ENCODE measurements at regions not wholly inside any gene's neighbourhood (a gene's known extent, or its start where the extent isn't known, plus 50 kb on each side); places are given as distances from the start of the nearest gene placed in this dataset.

GRCh38 chr5:51646482-51646881, 263.2 kb downstream of the ISL1 start:
- Histone ChIP-seq H3K27me3 (ENCODE audit: insufficient read depth) (no peaks in the 10 kb centered on the region), H3K4me2 (no peak overlapping the region), H3K4me3 (ENCODE audit: low read depth in 2 of 2, low read length in 1 of 2) (no peak overlapping the region), H3K79me2 (ENCODE audit: insufficient read depth) (no peaks in the 10 kb centered on the region), H2AFZ (ENCODE audit: low read depth) (no peak overlapping the region), H4K20me1 (ENCODE audit: insufficient read depth) (no peaks in the 10 kb centered on the region), H3K9me2 (no peaks in the 10 kb centered on the region; the same call in 1 of the 2 replicates), H3K36me3 (replicated peaks in 1 of 2; ENCODE audit: control insufficient read depth in 1 of 2, insufficient read depth in 2 of 2, low read length in 1 of 2) (no peaks in the 10 kb centered on the region), H3K4me1 (ENCODE audit: control insufficient read depth in 1 of 2, insufficient read depth in 2 of 2, low read depth in 1 of 2, low read length in 1 of 2) (peaks cover 0 to 4% of the 10 kb centered on the region in 2 experiments; a peak in 1 of 4 replicates), H3K9me3 (no peaks in the 10 kb centered on the region), H3K9ac (no peak overlapping the region), H3K27ac (ENCODE audit: low read depth in 2 of 2, low read length in 1 of 2) (no peak overlapping the region), H3F3A (replicated peaks; ENCODE audit: insufficient read depth) (peaks cover 3% of the 10 kb centered on the region)
- no peak for TF ChIP-seq FOSL2 (IDR thresholded peaks at IDR 0.05; ENCODE audit: borderline replicate concordance, low read depth)
- TF ChIP-seq, protein P1, sequence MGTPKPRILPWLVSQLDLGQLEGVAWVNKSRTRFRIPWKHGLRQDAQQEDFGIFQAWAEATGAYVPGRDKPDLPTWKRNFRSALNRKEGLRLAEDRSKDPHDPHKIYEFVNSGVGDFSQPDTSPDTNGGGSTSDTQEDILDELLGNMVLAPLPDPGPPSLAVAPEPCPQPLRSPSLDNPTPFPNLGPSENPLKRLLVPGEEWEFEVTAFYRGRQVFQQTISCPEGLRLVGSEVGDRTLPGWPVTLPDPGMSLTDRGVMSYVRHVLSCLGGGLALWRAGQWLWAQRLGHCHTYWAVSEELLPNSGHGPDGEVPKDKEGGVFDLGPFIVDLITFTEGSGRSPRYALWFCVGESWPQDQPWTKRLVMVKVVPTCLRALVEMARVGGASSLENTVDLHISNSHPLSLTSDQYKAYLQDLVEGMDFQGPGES (IDR thresholded peaks at IDR 0.05; ENCODE audit: low read depth, low read length) = no peak
- TF ChIP-seq EP300 (IDR thresholded peaks at IDR 0.05; ENCODE audit: borderline replicate concordance in 1 of 2, low read depth in 1 of 2, low read length in 1 of 2) = no peak
- TF ChIP-seq GATA2 (CRISPR knock-in tag; IDR thresholded peaks at IDR 0.05) = no peak
- TF ChIP-seq ZBTB33 (IDR thresholded peaks at IDR 0.05; ENCODE audit: borderline replicate concordance, low read depth) = no peak
- no peak for TF ChIP-seq TCF12 (IDR thresholded peaks at IDR 0.05)
- no peak for TF ChIP-seq SMC3 (IDR thresholded peaks at IDR 0.05; ENCODE audit: low read depth, low read length)
- TF ChIP-seq, protein P2, sequence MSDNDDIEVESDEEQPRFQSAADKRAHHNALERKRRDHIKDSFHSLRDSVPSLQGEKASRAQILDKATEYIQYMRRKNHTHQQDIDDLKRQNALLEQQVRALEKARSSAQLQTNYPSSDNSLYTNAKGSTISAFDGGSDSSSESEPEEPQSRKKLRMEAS (IDR thresholded peaks at IDR 0.05; ENCODE audit: low read depth) = no peak
- no peak for TF ChIP-seq CTCF (IDR thresholded peaks at IDR 0.05)
- TF ChIP-seq NFIC (IDR thresholded peaks at IDR 0.05; ENCODE audit: borderline replicate concordance) = no peak
- TF ChIP-seq, protein P3, sequence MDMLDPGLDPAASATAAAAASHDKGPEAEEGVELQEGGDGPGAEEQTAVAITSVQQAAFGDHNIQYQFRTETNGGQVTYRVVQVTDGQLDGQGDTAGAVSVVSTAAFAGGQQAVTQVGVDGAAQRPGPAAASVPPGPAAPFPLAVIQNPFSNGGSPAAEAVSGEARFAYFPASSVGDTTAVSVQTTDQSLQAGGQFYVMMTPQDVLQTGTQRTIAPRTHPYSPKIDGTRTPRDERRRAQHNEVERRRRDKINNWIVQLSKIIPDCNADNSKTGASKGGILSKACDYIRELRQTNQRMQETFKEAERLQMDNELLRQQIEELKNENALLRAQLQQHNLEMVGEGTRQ (IDR thresholded peaks at IDR 0.05; ENCODE audit: borderline replicate concordance, low read depth, low read length) = no peak
- no peak for TF ChIP-seq TEAD4 (IDR thresholded peaks at IDR 0.05; ENCODE audit: borderline replicate concordance, insufficient read depth)
- TF ChIP-seq EZH2phosphoT487 (IDR thresholded peaks at IDR 0.05; ENCODE audit: borderline replicate concordance, low read depth) = no peak
- no peak for TF ChIP-seq MXI1 (IDR thresholded peaks at IDR 0.05; ENCODE audit: low read depth, low read length)
- no peak for DNase-seq
- POLR2A ChIA-PET = no interaction called here
- CTCF ChIA-PET = no interaction called here

Data from SK-N-SH (cell line).